ENCODE measurements at regions not wholly inside any gene's neighbourhood (a gene's known extent, or its start where the extent isn't known, plus 50 kb on each side); places are given as distances from the start of the nearest gene placed in this dataset.

DNA sequence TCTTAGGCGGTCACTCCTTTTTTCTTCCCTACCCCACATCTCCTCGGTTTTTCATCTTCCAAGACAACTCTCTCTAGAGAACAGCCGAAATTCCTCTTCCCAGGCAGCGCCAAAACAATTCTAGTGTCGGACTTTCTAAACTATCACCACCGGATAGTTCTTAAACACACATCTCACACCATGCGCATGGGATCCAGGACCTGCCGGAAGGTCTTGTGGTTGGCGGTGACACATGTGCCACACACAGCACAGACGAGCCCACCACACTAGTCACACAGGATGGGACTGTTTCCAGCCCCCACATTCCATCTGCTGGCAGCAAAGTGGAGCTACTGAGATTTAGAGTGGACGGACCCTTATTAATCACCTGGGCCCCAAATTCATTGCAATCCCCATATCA lies 614.9 kb upstream of the CADM1 start:
- H3K27ac Mint-ChIP-seq: no peak overlapping the region

DNA sequence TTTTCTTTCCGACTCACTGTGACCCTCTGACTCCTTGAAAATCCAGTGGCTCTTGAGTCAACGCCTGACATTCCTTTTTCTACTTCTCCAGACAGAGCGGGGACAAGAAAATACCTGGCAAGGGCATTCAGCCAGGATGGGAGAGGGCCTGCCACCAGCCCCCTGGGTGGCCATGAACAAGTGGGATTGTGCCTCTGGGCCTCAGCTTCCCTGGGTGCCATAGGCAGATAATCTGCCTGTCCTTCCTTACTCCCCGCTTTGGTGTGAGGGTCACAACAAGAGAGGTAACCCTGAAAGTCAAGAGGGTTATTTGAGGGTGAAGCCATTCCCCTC lies 613.9 kb upstream of the CADM1 start:
- H3K27me3 Mint-ChIP-seq: peaks cover 3 to 7% of the 10 kb centered on the region in 2 donors
- Histone ChIP-seq H3K9me3 (no peaks in the 10 kb centered on the region), H3K36me3 (ENCODE audit: control insufficient read depth in 2 of 2, extremely low read depth in 1 of 2, insufficient read depth in 1 of 2, low read length in 1 of 2) (no peaks in the 10 kb centered on the region), H3K4me3 (ENCODE audit: control insufficient read depth in 1 of 2, extremely low read depth in 1 of 2, low read length in 1 of 2) (no peak overlapping the region), H3K4me1 (ENCODE audit: control insufficient read depth in 1 of 2, extremely low read depth in 1 of 2, insufficient read depth in 2 of 2, low read length in 2 of 2) (no peaks in the 10 kb centered on the region), H3K27me3 (replicated peaks in 1 of 2; ENCODE audit: control insufficient read depth in 2 of 2, extremely low read depth in 1 of 2, insufficient read depth in 2 of 2, low read length in 1 of 2) (peaks cover 0 to 7% of the 10 kb centered on the region in 2 experiments), H3K27ac (ENCODE audit: low read length) (no peak overlapping the region)
- H3K4me1 Mint-ChIP-seq: no peaks in the 10 kb centered on the region
- no peak overlapping the region for H3K4me3 Mint-ChIP-seq
- H3K9me3 Mint-ChIP-seq: peaks cover 0 to 13% (median 4%) of the 10 kb centered on the region in 3 donors
- no peak overlapping the region for H3K27ac Mint-ChIP-seq
- H3K36me3 Mint-ChIP-seq: no peaks in the 10 kb centered on the region
- ChIA-PET CTCF (no interaction called here), POLR2A (no interaction called here)
- 88% methylated on average over 2 of the region's 4 CpGs for WGBS (ENCODE audit: insufficient coverage)
- no peak for ATAC-seq (replicated peaks in 1 of 4)
- DNase-seq: no peak

More for the DNA sequence above, 614.9 kb upstream of the CADM1 start:
- H3K27me3 Mint-ChIP-seq: peaks cover under 1 to 5% of the 10 kb centered on the region in 2 donors
- Histone ChIP-seq H3K4me3 (ENCODE audit: control insufficient read depth in 1 of 2, extremely low read depth in 1 of 2, low read length in 1 of 2) (no peak overlapping the region), H3K9me3 (no peaks in the 10 kb centered on the region), H3K36me3 (ENCODE audit: control insufficient read depth in 2 of 2, extremely low read depth in 1 of 2, insufficient read depth in 1 of 2, low read length in 1 of 2) (no peaks in the 10 kb centered on the region), H3K4me1 (ENCODE audit: control insufficient read depth in 1 of 2, extremely low read depth in 1 of 2, insufficient read depth in 2 of 2, low read length in 2 of 2) (no peaks in the 10 kb centered on the region), H3K27ac (ENCODE audit: low read length) (no peak overlapping the region), H3K27me3 (replicated peaks in 1 of 2; ENCODE audit: control insufficient read depth in 2 of 2, extremely low read depth in 1 of 2, insufficient read depth in 2 of 2, low read length in 1 of 2) (peaks cover 0 to 5% of the 10 kb centered on the region in 2 experiments)
- WGBS (ENCODE audit: insufficient coverage): 74% methylated on average over 10 of the region's 11 CpGs
- peaks cover 0 to 10% (median 0%) of the 10 kb centered on the region in 3 donors for H3K9me3 Mint-ChIP-seq
- H3K36me3 Mint-ChIP-seq: no peaks in the 10 kb centered on the region
- no peak overlapping the region for H3K4me3 Mint-ChIP-seq
- CTCF ChIA-PET: interaction anchor here in 1 of 2 donors (0.5 kb wide), 1 partner anchor 11 kb away, joined by 3 read pairs; no protein-coding TSS in a partner anchor
- ATAC-seq (replicated peaks in 1 of 4) (no peak), DNase-seq (no peak)
- H3K4me1 Mint-ChIP-seq: no peaks in the 10 kb centered on the region
- POLR2A ChIA-PET: no interaction called here

- no peaks in the 10 kb centered on the region for H3K4me1 ChIP-seq (ENCODE audit: control insufficient read depth in 1 of 2, extremely low read depth in 1 of 2, insufficient read depth in 2 of 2, low read length in 2 of 2)
- Mint-ChIP-seq H3K27me3 (peaks cover 3 to 7% of the 10 kb centered on the region in 2 donors), H3K9me3 (peaks cover 0 to 13% (median 8%) of the 10 kb centered on the region in 3 donors), H3K4me1 (no peaks in the 10 kb centered on the region), H3K36me3 (no peaks in the 10 kb centered on the region), H3K27ac (no peak overlapping the region), H3K4me3 (no peak overlapping the region)
- no peak overlapping the region for H3K27ac ChIP-seq (ENCODE audit: low read length)
- no peaks in the 10 kb centered on the region for H3K36me3 ChIP-seq (ENCODE audit: control insufficient read depth in 2 of 2, extremely low read depth in 1 of 2, insufficient read depth in 1 of 2, low read length in 1 of 2)
- ChIA-PET POLR2A (no interaction called here), CTCF (no interaction called here)
- DNase-seq (no peak), ATAC-seq (replicated peaks in 1 of 4) (no peak)
- 79% methylated on average over 8 of the region's 12 CpGs for WGBS (ENCODE audit: insufficient coverage)
- H3K4me3 ChIP-seq (ENCODE audit: control insufficient read depth in 1 of 2, extremely low read depth in 1 of 2, low read length in 1 of 2): no peak overlapping the region
- H3K9me3 ChIP-seq: no peaks in the 10 kb centered on the region
- H3K27me3 ChIP-seq (replicated peaks in 1 of 2; ENCODE audit: control insufficient read depth in 2 of 2, extremely low read depth in 1 of 2, insufficient read depth in 2 of 2, low read length in 1 of 2): peaks cover 0 to 7% of the 10 kb centered on the region in 2 experiments
Observed at GRCh38 chr11:116117331-116118137, 613.3 kb upstream of the CADM1 start.

- no peak overlapping the region for H3K4me3 Mint-ChIP-seq
- H3K9me3 Mint-ChIP-seq: peaks cover 0 to 13% (median 8%) of the 10 kb centered on the region in 3 donors
- Histone ChIP-seq H3K27ac (ENCODE audit: low read length) (no peak overlapping the region), H3K36me3 (ENCODE audit: control insufficient read depth in 2 of 2, extremely low read depth in 1 of 2, insufficient read depth in 1 of 2, low read length in 1 of 2) (no peaks in the 10 kb centered on the region), H3K27me3 (replicated peaks in 1 of 2; ENCODE audit: control insufficient read depth in 2 of 2, extremely low read depth in 1 of 2, insufficient read depth in 2 of 2, low read length in 1 of 2) (peaks cover 0 to 7% of the 10 kb centered on the region in 2 experiments), H3K4me3 (ENCODE audit: control insufficient read depth in 1 of 2, extremely low read depth in 1 of 2, low read length in 1 of 2) (no peak overlapping the region), H3K9me3 (no peaks in the 10 kb centered on the region), H3K4me1 (ENCODE audit: control insufficient read depth in 1 of 2, extremely low read depth in 1 of 2, insufficient read depth in 2 of 2, low read length in 2 of 2) (no peaks in the 10 kb centered on the region)
- no peaks in the 10 kb centered on the region for H3K4me1 Mint-ChIP-seq
- ChIA-PET POLR2A (no interaction called here), CTCF (no interaction called here)
- no peak for ATAC-seq (replicated peaks in 1 of 4)
- no peak overlapping the region for H3K27ac Mint-ChIP-seq
- H3K27me3 Mint-ChIP-seq: peaks cover 3 to 7% of the 10 kb centered on the region in 2 donors
- no peaks in the 10 kb centered on the region for H3K36me3 Mint-ChIP-seq
- DNase-seq: no peak
- WGBS (ENCODE audit: insufficient coverage): no CpG with 5 or more reads among the region's 1 CpG
Observed at GRCh38 chr11:116115801-116116200, 611.6 kb upstream of the CADM1 start.

DNA sequence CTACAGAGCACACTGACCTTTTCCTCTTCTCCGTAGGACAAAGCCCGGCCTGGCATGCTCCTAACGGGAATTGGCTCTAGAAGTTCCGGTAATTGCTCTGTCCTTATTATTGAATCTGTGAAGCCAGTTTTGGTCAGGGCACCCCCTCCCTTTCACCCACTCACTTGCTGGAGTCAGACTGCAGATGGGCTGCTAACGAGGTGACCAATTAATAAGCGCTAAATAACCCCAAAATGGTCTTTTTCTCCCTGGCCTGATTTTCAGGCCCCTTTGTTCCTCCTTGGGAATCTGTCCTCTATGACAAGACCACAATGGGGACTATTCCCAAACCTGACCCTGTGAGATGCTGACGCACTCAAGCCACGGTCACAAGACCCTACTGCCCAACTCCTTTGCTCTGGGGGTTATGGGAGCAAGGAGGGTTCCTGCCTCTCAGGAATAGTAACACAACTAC lies 610.0 kb upstream of the CADM1 start:
- DNase-seq: no peak
- Histone ChIP-seq H3K9me3 (no peaks in the 10 kb centered on the region), H3K27ac (ENCODE audit: low read length) (no peak overlapping the region), H3K27me3 (replicated peaks in 1 of 2; ENCODE audit: control insufficient read depth in 2 of 2, extremely low read depth in 1 of 2, insufficient read depth in 2 of 2, low read length in 1 of 2) (peaks cover 0 to 6% of the 10 kb centered on the region in 2 experiments), H3K4me1 (ENCODE audit: control insufficient read depth in 1 of 2, extremely low read depth in 1 of 2, insufficient read depth in 2 of 2, low read length in 2 of 2) (no peaks in the 10 kb centered on the region), H3K4me3 (ENCODE audit: control insufficient read depth in 1 of 2, extremely low read depth in 1 of 2, low read length in 1 of 2) (no peak overlapping the region), H3K36me3 (ENCODE audit: control insufficient read depth in 2 of 2, extremely low read depth in 1 of 2, insufficient read depth in 1 of 2, low read length in 1 of 2) (no peaks in the 10 kb centered on the region)
- Mint-ChIP-seq H3K27me3 (peaks cover 3 to 7% of the 10 kb centered on the region in 2 donors), H3K36me3 (no peaks in the 10 kb centered on the region), H3K9me3 (peaks cover 0 to 13% (median 8%) of the 10 kb centered on the region in 3 donors), H3K4me3 (no peak overlapping the region), H3K27ac (no peak overlapping the region), H3K4me1 (no peaks in the 10 kb centered on the region)
- 85% methylated on average over 6 of the region's 8 CpGs for WGBS (ENCODE audit: insufficient coverage)
- no peak for ATAC-seq (replicated peaks in 1 of 4)
- ChIA-PET CTCF (no interaction called here), POLR2A (no interaction called here)

- H3K9me3 ChIP-seq: no peaks in the 10 kb centered on the region
- CTCF ChIA-PET: no interaction called here
- ATAC-seq (replicated peaks in 1 of 4) (no peak), DNase-seq (no peak)
- Mint-ChIP-seq H3K4me3 (no peak overlapping the region), H3K27me3 (peaks cover 3% of the 10 kb centered on the region in 2 donors), H3K36me3 (no peaks in the 10 kb centered on the region), H3K4me1 (no peaks in the 10 kb centered on the region), H3K9me3 (peaks cover 0 to 13% (median 8%) of the 10 kb centered on the region in 3 donors), H3K27ac (no peak overlapping the region)
- no peaks in the 10 kb centered on the region for H3K4me1 ChIP-seq (ENCODE audit: control insufficient read depth in 1 of 2, extremely low read depth in 1 of 2, insufficient read depth in 2 of 2, low read length in 2 of 2)
- no peak overlapping the region for H3K4me3 ChIP-seq (ENCODE audit: control insufficient read depth in 1 of 2, extremely low read depth in 1 of 2, low read length in 1 of 2)
- no peaks in the 10 kb centered on the region for H3K36me3 ChIP-seq (ENCODE audit: control insufficient read depth in 2 of 2, extremely low read depth in 1 of 2, insufficient read depth in 1 of 2, low read length in 1 of 2)
- no peak overlapping the region for H3K27ac ChIP-seq (ENCODE audit: low read length)
- WGBS (ENCODE audit: insufficient coverage): 81% methylated on average over 3 of the region's 9 CpGs
- POLR2A ChIA-PET: no interaction called here
- H3K27me3 ChIP-seq (replicated peaks in 1 of 2; ENCODE audit: control insufficient read depth in 2 of 2, extremely low read depth in 1 of 2, insufficient read depth in 2 of 2, low read length in 1 of 2): peaks cover 0 to 4% of the 10 kb centered on the region in 2 experiments
Observed at GRCh38 chr11:116112087-116112935, 608.1 kb upstream of the CADM1 start.
